ENCODE measurements at regions not wholly inside any gene's neighbourhood (a gene's known extent, or its start where the extent isn't known, plus 50 kb on each side); places are given as distances from the start of the nearest gene placed in this dataset.

DNA sequence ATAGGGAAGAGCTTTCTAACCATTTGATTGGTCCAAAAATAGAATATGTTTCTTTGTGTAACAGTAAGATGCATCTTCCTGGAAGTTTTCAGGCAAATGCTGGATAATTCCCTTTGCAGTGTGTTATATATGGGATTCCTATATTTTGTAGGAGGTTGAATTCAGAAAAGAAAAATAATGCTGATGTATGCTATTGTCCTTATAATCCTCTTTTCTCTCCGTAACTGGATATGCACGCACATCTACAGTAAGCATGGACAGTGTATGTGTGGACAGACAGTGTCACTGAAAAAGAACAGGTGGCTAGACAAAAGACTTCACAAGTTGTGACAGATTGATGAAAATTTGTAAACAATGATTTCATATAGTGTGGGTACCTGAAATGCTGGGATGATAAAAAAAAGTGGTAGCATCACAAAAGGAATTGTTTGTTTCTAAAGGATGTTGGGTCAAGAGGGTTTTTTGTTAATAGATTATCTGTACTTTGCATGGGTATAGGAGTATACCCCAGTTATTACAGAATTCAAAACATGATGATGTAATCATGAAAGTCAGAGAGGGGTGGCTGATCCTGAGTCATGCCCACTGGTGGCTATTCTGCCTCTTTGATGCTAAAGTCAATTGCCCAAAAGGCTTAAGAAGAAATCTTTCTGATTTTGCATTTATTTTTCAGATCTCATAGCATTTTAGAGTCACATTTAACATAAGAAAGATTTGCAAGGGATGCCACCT, 160.7 kb upstream of the TMTC1 start:
- Histone ChIP-seq H3K4me3 (ENCODE audit: severe bottlenecking) (no peak overlapping the region), H3K27ac (ENCODE audit: poor library complexity, severe bottlenecking) (no peak overlapping the region), H3K4me1 (ENCODE audit: insufficient read depth, poor library complexity, severe bottlenecking) (no peaks in the 10 kb centered on the region), H3K36me3 (ENCODE audit: low read depth) (no peaks in the 10 kb centered on the region), H3K27me3 (ENCODE audit: insufficient read depth, poor library complexity, severe bottlenecking) (no peaks in the 10 kb centered on the region), H3K9me3 (ENCODE audit: severe bottlenecking) (no peaks in the 10 kb centered on the region)
- ATAC-seq (ENCODE audit: low read depth) = no peak
- TF ChIP-seq, protein P1, sequence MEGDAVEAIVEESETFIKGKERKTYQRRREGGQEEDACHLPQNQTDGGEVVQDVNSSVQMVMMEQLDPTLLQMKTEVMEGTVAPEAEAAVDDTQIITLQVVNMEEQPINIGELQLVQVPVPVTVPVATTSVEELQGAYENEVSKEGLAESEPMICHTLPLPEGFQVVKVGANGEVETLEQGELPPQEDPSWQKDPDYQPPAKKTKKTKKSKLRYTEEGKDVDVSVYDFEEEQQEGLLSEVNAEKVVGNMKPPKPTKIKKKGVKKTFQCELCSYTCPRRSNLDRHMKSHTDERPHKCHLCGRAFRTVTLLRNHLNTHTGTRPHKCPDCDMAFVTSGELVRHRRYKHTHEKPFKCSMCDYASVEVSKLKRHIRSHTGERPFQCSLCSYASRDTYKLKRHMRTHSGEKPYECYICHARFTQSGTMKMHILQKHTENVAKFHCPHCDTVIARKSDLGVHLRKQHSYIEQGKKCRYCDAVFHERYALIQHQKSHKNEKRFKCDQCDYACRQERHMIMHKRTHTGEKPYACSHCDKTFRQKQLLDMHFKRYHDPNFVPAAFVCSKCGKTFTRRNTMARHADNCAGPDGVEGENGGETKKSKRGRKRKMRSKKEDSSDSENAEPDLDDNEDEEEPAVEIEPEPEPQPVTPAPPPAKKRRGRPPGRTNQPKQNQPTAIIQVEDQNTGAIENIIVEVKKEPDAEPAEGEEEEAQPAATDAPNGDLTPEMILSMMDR (IDR thresholded peaks at IDR 0.05; ENCODE audit: poor library complexity, severe bottlenecking) = no peak
- no peak for DNase-seq (ENCODE audit: low spot score)

DNA sequence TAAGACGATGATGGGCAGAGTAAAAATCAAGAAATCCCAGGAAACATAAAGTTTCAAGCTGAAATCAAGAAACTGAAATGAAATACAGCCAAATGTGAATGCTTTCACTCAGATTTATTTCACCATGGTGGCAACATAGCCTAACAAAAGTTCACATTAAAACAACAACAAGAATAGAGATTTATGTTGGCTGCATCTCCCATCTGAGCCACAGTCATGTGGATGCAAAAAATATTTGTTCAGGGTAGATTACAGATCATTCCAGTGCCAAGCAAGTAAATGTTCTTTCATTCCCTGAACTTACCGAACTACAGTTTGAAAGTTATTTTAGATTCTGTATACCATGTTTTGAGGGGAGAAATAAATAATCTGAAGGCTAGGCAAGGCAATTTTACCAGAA, 159.9 kb upstream of the TMTC1 start:
- no peak overlapping the region for H3K27ac ChIP-seq (ENCODE audit: poor library complexity, severe bottlenecking)
- DNase-seq (ENCODE audit: low spot score) = no peak
- no peaks in the 10 kb centered on the region for H3K27me3 ChIP-seq (ENCODE audit: insufficient read depth, poor library complexity, severe bottlenecking)
- ATAC-seq (ENCODE audit: low read depth) = no peak
- H3K9me3 ChIP-seq (ENCODE audit: severe bottlenecking) = no peaks in the 10 kb centered on the region
- H3K4me3 ChIP-seq (ENCODE audit: severe bottlenecking) = no peak overlapping the region
- H3K36me3 ChIP-seq (ENCODE audit: low read depth) = no peaks in the 10 kb centered on the region
- TF ChIP-seq, protein P1 (IDR thresholded peaks at IDR 0.05; ENCODE audit: poor library complexity, severe bottlenecking) = no peak
- H3K4me1 ChIP-seq (ENCODE audit: insufficient read depth, poor library complexity, severe bottlenecking) = no peaks in the 10 kb centered on the region

DNA sequence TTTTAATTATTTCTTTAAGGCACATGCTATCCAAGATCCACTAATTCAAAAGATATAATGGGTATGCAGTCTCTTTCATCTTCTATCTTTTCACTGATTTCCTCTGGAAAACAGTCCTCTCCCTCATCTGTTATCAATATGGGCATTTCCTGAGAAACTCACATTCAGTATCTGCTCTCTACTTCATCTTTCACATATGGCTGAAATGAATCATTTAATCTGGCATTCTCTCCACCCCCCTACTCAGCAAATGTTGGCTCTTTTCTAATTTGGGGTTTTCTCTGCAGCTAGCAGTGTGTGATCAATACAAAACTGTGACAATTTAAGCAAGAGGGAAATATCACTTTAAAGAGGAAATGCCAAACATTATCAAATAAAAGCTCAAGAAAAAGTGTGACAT, 157.1 kb upstream of the TMTC1 start:
- TF ChIP-seq, protein P1 (IDR thresholded peaks at IDR 0.05; ENCODE audit: poor library complexity, severe bottlenecking) = no peak
- Histone ChIP-seq H3K27me3 (ENCODE audit: insufficient read depth, poor library complexity, severe bottlenecking) (no peaks in the 10 kb centered on the region), H3K27ac (ENCODE audit: poor library complexity, severe bottlenecking) (no peak overlapping the region), H3K4me1 (ENCODE audit: insufficient read depth, poor library complexity, severe bottlenecking) (no peaks in the 10 kb centered on the region), H3K9me3 (ENCODE audit: severe bottlenecking) (no peaks in the 10 kb centered on the region), H3K36me3 (ENCODE audit: low read depth) (no peaks in the 10 kb centered on the region), H3K4me3 (ENCODE audit: severe bottlenecking) (no peak overlapping the region)
- no peak for DNase-seq (ENCODE audit: low spot score)
- ATAC-seq (ENCODE audit: low read depth) = no peak

DNA sequence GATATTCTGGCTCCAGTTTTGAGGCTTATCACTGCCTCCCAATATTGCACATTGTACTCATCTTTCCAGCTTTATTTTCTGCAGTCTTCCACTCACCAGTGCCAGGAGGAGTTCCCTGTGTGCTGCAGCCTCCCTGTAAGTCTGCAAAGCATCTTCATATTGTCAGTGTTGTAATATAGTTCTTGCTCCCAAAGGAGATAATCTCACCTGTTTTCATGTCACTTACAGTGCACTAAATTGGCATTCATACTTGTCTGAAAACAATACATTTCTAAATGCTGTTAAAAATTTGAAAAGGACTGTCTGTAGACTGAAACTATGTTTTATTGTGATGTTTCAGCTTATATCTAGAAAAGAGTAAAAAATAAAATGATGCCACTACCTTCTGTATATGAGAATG, 146.8 kb upstream of the TMTC1 start:
- H3K27me3 ChIP-seq (ENCODE audit: insufficient read depth, poor library complexity, severe bottlenecking) = no peaks in the 10 kb centered on the region
- no peak for DNase-seq (ENCODE audit: low spot score)
- no peak for ATAC-seq (ENCODE audit: low read depth)
- no peaks in the 10 kb centered on the region for H3K36me3 ChIP-seq (ENCODE audit: low read depth)
- TF ChIP-seq, protein P1 (IDR thresholded peaks at IDR 0.05; ENCODE audit: poor library complexity, severe bottlenecking) = no peak
- no peak overlapping the region for H3K27ac ChIP-seq (ENCODE audit: poor library complexity, severe bottlenecking)
- H3K4me1 ChIP-seq (ENCODE audit: insufficient read depth, poor library complexity, severe bottlenecking) = no peaks in the 10 kb centered on the region
- H3K9me3 ChIP-seq (ENCODE audit: severe bottlenecking) = no peaks in the 10 kb centered on the region
- H3K4me3 ChIP-seq (ENCODE audit: severe bottlenecking) = no peak overlapping the region

DNA sequence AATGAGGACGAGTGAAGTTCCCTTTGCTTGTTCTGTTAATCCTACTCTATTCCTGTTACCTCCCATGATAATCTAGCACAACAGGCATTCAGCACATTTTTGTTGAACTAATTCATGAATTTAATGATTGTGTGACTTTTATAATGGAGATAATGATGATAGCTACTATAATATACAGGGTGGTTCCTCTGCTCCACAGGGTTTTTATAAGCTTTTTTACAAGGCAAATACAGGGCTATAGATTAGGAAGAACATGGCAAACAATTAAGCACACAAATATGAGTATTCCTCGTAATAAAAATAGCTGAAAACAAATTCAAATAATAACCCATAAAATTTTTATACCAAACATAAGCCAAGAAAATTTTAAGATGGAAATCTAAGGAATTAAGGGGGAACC, 145.6 kb upstream of the TMTC1 start:
- Histone ChIP-seq H3K36me3 (ENCODE audit: low read depth) (no peaks in the 10 kb centered on the region), H3K27ac (ENCODE audit: poor library complexity, severe bottlenecking) (no peak overlapping the region), H3K4me3 (ENCODE audit: severe bottlenecking) (no peak overlapping the region), H3K9me3 (ENCODE audit: severe bottlenecking) (no peaks in the 10 kb centered on the region), H3K27me3 (ENCODE audit: insufficient read depth, poor library complexity, severe bottlenecking) (no peaks in the 10 kb centered on the region), H3K4me1 (ENCODE audit: insufficient read depth, poor library complexity, severe bottlenecking) (no peaks in the 10 kb centered on the region)
- TF ChIP-seq, protein P1 (IDR thresholded peaks at IDR 0.05; ENCODE audit: poor library complexity, severe bottlenecking) = no peak
- DNase-seq (ENCODE audit: low spot score) = no peak
- ATAC-seq (ENCODE audit: low read depth) = no peak

Measured in RWPE2 (cell line).